ENCODE measurements at regions not wholly inside any gene's neighbourhood (a gene's known extent, or its start where the extent isn't known, plus 50 kb on each side); places are given as distances from the start of the nearest gene placed in this dataset.

GRCh38 chr5:18965893-18966292, 1022.1 kb downstream of the CDH18 start (continued):
- TF ChIP-seq, protein P1, sequence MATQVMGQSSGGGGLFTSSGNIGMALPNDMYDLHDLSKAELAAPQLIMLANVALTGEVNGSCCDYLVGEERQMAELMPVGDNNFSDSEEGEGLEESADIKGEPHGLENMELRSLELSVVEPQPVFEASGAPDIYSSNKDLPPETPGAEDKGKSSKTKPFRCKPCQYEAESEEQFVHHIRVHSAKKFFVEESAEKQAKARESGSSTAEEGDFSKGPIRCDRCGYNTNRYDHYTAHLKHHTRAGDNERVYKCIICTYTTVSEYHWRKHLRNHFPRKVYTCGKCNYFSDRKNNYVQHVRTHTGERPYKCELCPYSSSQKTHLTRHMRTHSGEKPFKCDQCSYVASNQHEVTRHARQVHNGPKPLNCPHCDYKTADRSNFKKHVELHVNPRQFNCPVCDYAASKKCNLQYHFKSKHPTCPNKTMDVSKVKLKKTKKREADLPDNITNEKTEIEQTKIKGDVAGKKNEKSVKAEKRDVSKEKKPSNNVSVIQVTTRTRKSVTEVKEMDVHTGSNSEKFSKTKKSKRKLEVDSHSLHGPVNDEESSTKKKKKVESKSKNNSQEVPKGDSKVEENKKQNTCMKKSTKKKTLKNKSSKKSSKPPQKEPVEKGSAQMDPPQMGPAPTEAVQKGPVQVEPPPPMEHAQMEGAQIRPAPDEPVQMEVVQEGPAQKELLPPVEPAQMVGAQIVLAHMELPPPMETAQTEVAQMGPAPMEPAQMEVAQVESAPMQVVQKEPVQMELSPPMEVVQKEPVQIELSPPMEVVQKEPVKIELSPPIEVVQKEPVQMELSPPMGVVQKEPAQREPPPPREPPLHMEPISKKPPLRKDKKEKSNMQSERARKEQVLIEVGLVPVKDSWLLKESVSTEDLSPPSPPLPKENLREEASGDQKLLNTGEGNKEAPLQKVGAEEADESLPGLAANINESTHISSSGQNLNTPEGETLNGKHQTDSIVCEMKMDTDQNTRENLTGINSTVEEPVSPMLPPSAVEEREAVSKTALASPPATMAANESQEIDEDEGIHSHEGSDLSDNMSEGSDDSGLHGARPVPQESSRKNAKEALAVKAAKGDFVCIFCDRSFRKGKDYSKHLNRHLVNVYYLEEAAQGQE (IDR thresholded peaks at IDR 0.05; ENCODE audit: unreplicated experiment) = no peak
- TF ChIP-seq ZNF331 (CRISPR knock-in tag; IDR thresholded peaks at IDR 0.05; ENCODE audit: low read depth) = no peak
- TF ChIP-seq, protein P2, sequence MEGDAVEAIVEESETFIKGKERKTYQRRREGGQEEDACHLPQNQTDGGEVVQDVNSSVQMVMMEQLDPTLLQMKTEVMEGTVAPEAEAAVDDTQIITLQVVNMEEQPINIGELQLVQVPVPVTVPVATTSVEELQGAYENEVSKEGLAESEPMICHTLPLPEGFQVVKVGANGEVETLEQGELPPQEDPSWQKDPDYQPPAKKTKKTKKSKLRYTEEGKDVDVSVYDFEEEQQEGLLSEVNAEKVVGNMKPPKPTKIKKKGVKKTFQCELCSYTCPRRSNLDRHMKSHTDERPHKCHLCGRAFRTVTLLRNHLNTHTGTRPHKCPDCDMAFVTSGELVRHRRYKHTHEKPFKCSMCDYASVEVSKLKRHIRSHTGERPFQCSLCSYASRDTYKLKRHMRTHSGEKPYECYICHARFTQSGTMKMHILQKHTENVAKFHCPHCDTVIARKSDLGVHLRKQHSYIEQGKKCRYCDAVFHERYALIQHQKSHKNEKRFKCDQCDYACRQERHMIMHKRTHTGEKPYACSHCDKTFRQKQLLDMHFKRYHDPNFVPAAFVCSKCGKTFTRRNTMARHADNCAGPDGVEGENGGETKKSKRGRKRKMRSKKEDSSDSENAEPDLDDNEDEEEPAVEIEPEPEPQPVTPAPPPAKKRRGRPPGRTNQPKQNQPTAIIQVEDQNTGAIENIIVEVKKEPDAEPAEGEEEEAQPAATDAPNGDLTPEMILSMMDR (conservative IDR thresholded peaks at IDR 0.05; ENCODE audit: low read depth in 2 of 2) = no peak
- no peak for TF ChIP-seq POLR2AphosphoS5 (IDR thresholded peaks at IDR 0.05; ENCODE audit: low read depth)
- no peak for TF ChIP-seq ETS1 (IDR thresholded peaks at IDR 0.05)
- no peak for TF ChIP-seq EZH2phosphoT487 (IDR thresholded peaks at IDR 0.05; ENCODE audit: unreplicated experiment)
- no peak for TF ChIP-seq NANOG (IDR thresholded peaks at IDR 0.05; ENCODE audit: borderline replicate concordance)

- H3K4me1 Mint-ChIP-seq = peaks cover 4% of the 10 kb centered on the region
- Histone ChIP-seq H3K79me2 (replicated peaks; ENCODE audit: insufficient read depth) (no peaks in the 10 kb centered on the region), H3K27ac (ENCODE audit: low read depth) (no peak overlapping the region), H3K4me2 (no peak overlapping the region), H3K4me1 (ENCODE audit: insufficient read depth) (peaks cover 11% of the 10 kb centered on the region), H3K4me3 (no peak overlapping the region), H2AFZ (no peak overlapping the region), H3K9me2 (ENCODE audit: insufficient read depth) (no peaks in the 10 kb centered on the region), H4K20me1 (replicated peaks; ENCODE audit: insufficient read depth) (no peaks in the 10 kb centered on the region), H3F3A (replicated peaks; ENCODE audit: low read depth) (no peaks in the 10 kb centered on the region), H3K36me3 (ENCODE audit: insufficient read depth) (no peaks in the 10 kb centered on the region), H3K27me3 (ENCODE audit: insufficient read depth) (no peaks in the 10 kb centered on the region)
- H3K27ac Mint-ChIP-seq = no peak overlapping the region
- no peaks in the 10 kb centered on the region for H3K27me3 Mint-ChIP-seq (ENCODE audit: insufficient read depth, low read depth, poor library complexity)
- H3K9me3 Mint-ChIP-seq = no peaks in the 10 kb centered on the region; the same call in 2 of the 3 replicates
- ATAC-seq (no peak), DNase-seq (ENCODE audit: low spot score) (no peak)
- H3K4me3 Mint-ChIP-seq = no peak overlapping the region
- H3K36me3 Mint-ChIP-seq (ENCODE audit: low read depth) = no peaks in the 10 kb centered on the region
- TF ChIP-seq ZNF331 (CRISPR knock-in tag; IDR thresholded peaks at IDR 0.05; ENCODE audit: low read depth) (no peak), JUNB (IDR thresholded peaks at IDR 0.05; ENCODE audit: unreplicated experiment) (no peak), ZNF114 (CRISPR knock-in tag; IDR thresholded peaks at IDR 0.05) (no peak), EZH2 (IDR thresholded peaks at IDR 0.05; ENCODE audit: low read depth, unreplicated experiment) (no peak), POLR2AphosphoS5 (IDR thresholded peaks at IDR 0.05; ENCODE audit: low read depth) (no peak), EZH2phosphoT487 (IDR thresholded peaks at IDR 0.05; ENCODE audit: unreplicated experiment) (no peak), ETS1 (IDR thresholded peaks at IDR 0.05) (no peak), STAT1 (IDR thresholded peaks at IDR 0.05; ENCODE audit: unreplicated experiment) (no peak), NANOG (IDR thresholded peaks at IDR 0.05; ENCODE audit: borderline replicate concordance) (no peak), CREB1 (CRISPR knock-in tag; IDR thresholded peaks at IDR 0.05; ENCODE audit: low read depth) (no peak)
- TF ChIP-seq, protein P2 (conservative IDR thresholded peaks at IDR 0.05; ENCODE audit: low read depth in 2 of 2) = no peak
- TF ChIP-seq, protein P1 (IDR thresholded peaks at IDR 0.05; ENCODE audit: unreplicated experiment) = no peak
These were observed 1020.4 kb downstream of the CDH18 start for GRCh38 chr5:18967637-18968036.
